ENCODE measurements at regions not wholly inside any gene's neighbourhood (a gene's known extent, or its start where the extent isn't known, plus 50 kb on each side); places are given as distances from the start of the nearest gene placed in this dataset.

DNA sequence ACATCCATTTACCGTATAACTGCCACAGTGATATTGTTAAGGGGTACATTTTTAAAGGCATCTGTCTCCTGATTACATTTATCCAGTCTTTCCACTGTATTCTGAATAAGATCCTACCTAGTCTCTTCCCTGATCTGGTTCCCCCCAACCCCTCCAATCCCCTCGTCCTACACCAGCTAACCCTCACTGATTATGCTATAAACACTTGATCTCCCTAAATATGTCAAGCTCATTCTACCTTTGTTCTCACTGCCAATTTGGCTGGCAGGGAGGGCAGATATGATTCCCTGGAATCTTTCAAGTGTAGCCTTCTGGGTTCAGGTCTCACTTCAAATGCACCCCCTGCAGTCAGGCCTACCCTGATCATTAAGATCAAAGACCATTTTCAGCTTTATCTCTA lies 1379.8 kb upstream of the MIR17HG start:
- DNase-seq (ENCODE audit: low spot score) = no peak
- no peaks in the 10 kb centered on the region for H3K79me2 ChIP-seq (ENCODE audit: low read depth)
- H3K27me3 Mint-ChIP-seq (ENCODE audit: insufficient read depth, low read depth) = peaks cover 2% of the 10 kb centered on the region
- H3K36me3 Mint-ChIP-seq = no peaks in the 10 kb centered on the region
- no peaks in the 10 kb centered on the region for H3F3A ChIP-seq (ENCODE audit: low read depth)
- no peak overlapping the region for H3K4me3 Mint-ChIP-seq
- H4K20me1 ChIP-seq (ENCODE audit: low read depth) = no peaks in the 10 kb centered on the region
- H3K9ac ChIP-seq = no peak overlapping the region
- no peak overlapping the region for H3K4me3 ChIP-seq
- H3K9me3 Mint-ChIP-seq = no peaks in the 10 kb centered on the region
- no peak overlapping the region for H3K27ac Mint-ChIP-seq
- H3K4me1 Mint-ChIP-seq = no peaks in the 10 kb centered on the region
- H3K27ac ChIP-seq = no peak overlapping the region
- no peak overlapping the region for H3K4me2 ChIP-seq
- no peaks in the 10 kb centered on the region for H3K27me3 ChIP-seq
- H2AFZ ChIP-seq (replicated peaks) = no peak overlapping the region
- no peaks in the 10 kb centered on the region for H3K4me1 ChIP-seq
- H3K9me3 ChIP-seq (ENCODE audit: low read depth) = no peaks in the 10 kb centered on the region
- no peaks in the 10 kb centered on the region for H3K36me3 ChIP-seq
- TF ChIP-seq EZH2phosphoT487 (IDR thresholded peaks at IDR 0.05) (no peak), CTCF (IDR thresholded peaks at IDR 0.05) (no peak)

DNA sequence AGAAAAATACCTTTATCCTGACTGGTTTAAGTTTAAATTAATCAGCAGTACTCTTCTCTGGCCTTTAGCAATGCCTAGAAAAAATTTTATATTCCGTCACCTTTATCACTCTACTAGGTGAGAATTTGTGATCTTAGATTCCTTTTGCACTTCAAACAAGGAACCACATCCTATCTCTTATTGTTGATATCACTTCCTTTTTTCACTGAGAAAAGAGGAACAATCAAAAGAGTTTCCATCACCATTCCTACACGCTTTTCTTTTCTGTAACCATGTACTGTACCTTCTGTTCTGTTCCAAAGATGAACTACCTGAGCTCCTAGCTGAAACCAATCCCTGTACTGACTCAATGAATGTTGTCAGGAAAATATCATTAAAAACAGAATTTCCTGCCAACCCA lies 1379.0 kb upstream of the MIR17HG start:
- Histone ChIP-seq H3K27ac (no peak overlapping the region), H3K4me2 (no peak overlapping the region), H3K79me2 (ENCODE audit: low read depth) (no peaks in the 10 kb centered on the region), H3K36me3 (no peaks in the 10 kb centered on the region), H3K27me3 (no peaks in the 10 kb centered on the region), H3K4me3 (no peak overlapping the region), H3K9ac (no peak overlapping the region), H2AFZ (replicated peaks) (no peak overlapping the region), H3K9me3 (ENCODE audit: low read depth) (no peaks in the 10 kb centered on the region), H3K4me1 (no peaks in the 10 kb centered on the region), H4K20me1 (ENCODE audit: low read depth) (no peaks in the 10 kb centered on the region), H3F3A (ENCODE audit: low read depth) (no peaks in the 10 kb centered on the region)
- DNase-seq (ENCODE audit: low spot score) = no peak
- Mint-ChIP-seq H3K9me3 (no peaks in the 10 kb centered on the region), H3K36me3 (no peaks in the 10 kb centered on the region), H3K4me3 (no peak overlapping the region), H3K27ac (no peak overlapping the region), H3K4me1 (no peaks in the 10 kb centered on the region), H3K27me3 (ENCODE audit: insufficient read depth, low read depth) (peaks cover 2% of the 10 kb centered on the region)
- TF ChIP-seq CTCF (IDR thresholded peaks at IDR 0.05) (no peak), EZH2phosphoT487 (IDR thresholded peaks at IDR 0.05) (no peak), EZH2 (IDR thresholded peaks at IDR 0.05) (no peak)

- H3K4me2 ChIP-seq = no peak overlapping the region
- Mint-ChIP-seq H3K4me1 (no peaks in the 10 kb centered on the region), H3K4me3 (no peak overlapping the region), H3K36me3 (no peaks in the 10 kb centered on the region), H3K9me3 (no peaks in the 10 kb centered on the region), H3K27me3 (ENCODE audit: insufficient read depth, low read depth) (no peaks in the 10 kb centered on the region), H3K27ac (no peak overlapping the region)
- H3F3A ChIP-seq (ENCODE audit: low read depth) = no peaks in the 10 kb centered on the region
- TF ChIP-seq CTCF (IDR thresholded peaks at IDR 0.05) = no peak
- TF ChIP-seq EZH2 (IDR thresholded peaks at IDR 0.05) = no peak
- TF ChIP-seq EZH2phosphoT487 (IDR thresholded peaks at IDR 0.05) = no peak
- H2AFZ ChIP-seq (replicated peaks) = no peak overlapping the region
- no peaks in the 10 kb centered on the region for H3K27me3 ChIP-seq
- H4K20me1 ChIP-seq (ENCODE audit: low read depth) = no peaks in the 10 kb centered on the region
- H3K4me1 ChIP-seq = no peaks in the 10 kb centered on the region
- no peaks in the 10 kb centered on the region for H3K79me2 ChIP-seq (ENCODE audit: low read depth)
- no peaks in the 10 kb centered on the region for H3K9me3 ChIP-seq (ENCODE audit: low read depth)
- H3K9ac ChIP-seq = no peak overlapping the region
- no peak for DNase-seq (ENCODE audit: low spot score)
- no peak overlapping the region for H3K27ac ChIP-seq
- no peak overlapping the region for H3K4me3 ChIP-seq
- H3K36me3 ChIP-seq = no peaks in the 10 kb centered on the region
These were observed 1377.2 kb upstream of the MIR17HG start for GRCh38 chr13:89970353-89970709.

GRCh38 chr13:89977203-89977602 lies 1370.3 kb upstream of the MIR17HG start:
- TF ChIP-seq EZH2phosphoT487 (IDR thresholded peaks at IDR 0.05) (no peak), CTCF (IDR thresholded peaks at IDR 0.05) (no peak), EZH2 (IDR thresholded peaks at IDR 0.05) (no peak)
- no peak overlapping the region for H3K4me3 Mint-ChIP-seq

More at GRCh38 chr13:89977203-89977602, 1370.3 kb upstream of the MIR17HG start:
- no peak overlapping the region for H3K4me2 ChIP-seq
- no peak overlapping the region for H3K4me3 ChIP-seq
- H4K20me1 ChIP-seq (ENCODE audit: low read depth) = no peaks in the 10 kb centered on the region
- Mint-ChIP-seq H3K9me3 (no peaks in the 10 kb centered on the region), H3K27ac (no peak overlapping the region), H3K27me3 (ENCODE audit: insufficient read depth, low read depth) (no peaks in the 10 kb centered on the region), H3K4me1 (no peaks in the 10 kb centered on the region), H3K36me3 (no peaks in the 10 kb centered on the region)
- no peak overlapping the region for H3K9ac ChIP-seq
- H3K4me1 ChIP-seq = no peaks in the 10 kb centered on the region
- H3K36me3 ChIP-seq = no peaks in the 10 kb centered on the region
- no peaks in the 10 kb centered on the region for H3K27me3 ChIP-seq
- no peak for DNase-seq (ENCODE audit: low spot score)
- no peak overlapping the region for H3K27ac ChIP-seq
- H3K9me3 ChIP-seq (ENCODE audit: low read depth) = no peaks in the 10 kb centered on the region
- no peaks in the 10 kb centered on the region for H3F3A ChIP-seq (ENCODE audit: low read depth)
- no peaks in the 10 kb centered on the region for H3K79me2 ChIP-seq (ENCODE audit: low read depth)
- no peak overlapping the region for H2AFZ ChIP-seq (replicated peaks)

Data from neural progenitor cell (in vitro differentiated cells).